HS-27A (cell line): ENCODE measurements at regions not wholly inside any gene's neighbourhood (a gene's known extent, or its start where the extent isn't known, plus 50 kb on each side); places are given as distances from the start of the nearest gene placed in this dataset.
"Not testable (repeated sequence)": the region's sequence is repeated elsewhere in the genome, so short reads cannot be mapped to it uniquely, and the experiment has no call there.

Source experiments
- DNase-seq: peaks from one replicate; pipeline ENCODE4 v3.0.0-alpha.2; 2012; ENCODE audit warnings: low read depth, missing footprints

GRCh38 chr7:135872861-135873260, 104.3 kb downstream of the MTPN start:
- not testable (repeated sequence) for DNase-seq

- no peak for DNase-seq
Observed at GRCh38 chr7:135862586-135863340, 114.2 kb upstream of the FAM180A start.

GRCh38 chr7:135859538-135859937, 110.9 kb upstream of the FAM180A start:
- DNase-seq = no peak

GRCh38 chr7:135858851-135859250, 110.2 kb upstream of the FAM180A start:
- DNase-seq = no peak

GRCh38 chr7:135858379-135858778, 109.8 kb upstream of the FAM180A start:
- DNase-seq = no peak

GRCh38 chr7:135857519-135858274, 109.1 kb upstream of the FAM180A start:
- no peak for DNase-seq

GRCh38 chr7:135856356-135857144, 107.9 kb upstream of the FAM180A start:
- no peak for DNase-seq

GRCh38 chr7:135855846-135856245, 107.2 kb upstream of the FAM180A start:
- no peak for DNase-seq

GRCh38 chr7:135853499-135853898, 104.9 kb upstream of the FAM180A start:
- no peak for DNase-seq

- no peak for DNase-seq
Observed at GRCh38 chr7:135853008-135853407, 104.4 kb upstream of the FAM180A start.

- DNase-seq = no peak
Observed at GRCh38 chr7:135847242-135847641, 98.6 kb upstream of the FAM180A start.

- DNase-seq = no peak
Observed at GRCh38 chr7:135846339-135846738, 97.7 kb upstream of the FAM180A start.

- no peak for DNase-seq
Observed at GRCh38 chr7:135845415-135846075, 96.9 kb upstream of the FAM180A start.

GRCh38 chr7:135844903-135845302, 96.3 kb upstream of the FAM180A start:
- DNase-seq = no peak

GRCh38 chr7:135843214-135843613, 94.6 kb upstream of the FAM180A start:
- DNase-seq = no peak

- no peak for DNase-seq
Observed at GRCh38 chr7:135842446-135843179, 94.0 kb upstream of the FAM180A start.

GRCh38 chr7:135840591-135840990, 92.0 kb upstream of the FAM180A start:
- DNase-seq = no peak

GRCh38 chr7:135837675-135838074, 89.1 kb upstream of the FAM180A start:
- no peak for DNase-seq

GRCh38 chr7:135834266-135834665, 85.7 kb upstream of the FAM180A start:
- no peak for DNase-seq

GRCh38 chr7:135833642-135834041, 85.0 kb upstream of the FAM180A start:
- no peak for DNase-seq

- DNase-seq = no peak
Observed at GRCh38 chr7:135831455-135832195, 83.0 kb upstream of the FAM180A start.
